ENCODE measurements at regions not wholly inside any gene's neighbourhood (a gene's known extent, or its start where the extent isn't known, plus 50 kb on each side); places are given as distances from the start of the nearest gene placed in this dataset.

DNA sequence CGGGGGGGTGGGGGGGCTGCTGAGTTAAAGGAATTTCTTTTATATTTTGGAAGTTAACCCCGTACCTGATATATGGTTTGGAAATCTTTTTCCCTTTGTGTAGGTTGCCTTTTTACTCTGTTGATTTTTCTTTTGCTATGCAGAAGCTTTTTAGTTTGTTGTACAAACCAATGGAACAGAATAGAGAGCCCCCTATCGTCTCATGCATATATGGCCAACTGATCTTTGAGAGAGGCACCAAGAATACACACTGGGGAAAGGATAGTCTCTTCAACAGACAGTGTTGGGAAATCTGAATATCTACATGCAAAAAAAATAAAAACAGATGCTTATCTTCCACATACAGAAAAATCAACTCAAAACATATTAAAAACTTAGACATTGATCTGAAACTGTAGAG, 647.8 kb upstream of the KLHL29 start:
- no peaks in the 10 kb centered on the region for H3K36me3 Mint-ChIP-seq
- POLR2A ChIA-PET: no interaction called here
- H3K4me3 Mint-ChIP-seq: no peak overlapping the region
- H3K4me1 Mint-ChIP-seq: no peaks in the 10 kb centered on the region
- peaks cover 1 to 14% (median 9%) of the 10 kb centered on the region in 9 donors for H3K9me3 Mint-ChIP-seq
- ATAC-seq: no peak
- H3K27me3 Mint-ChIP-seq: peaks cover 0 to 7% (median 0%) of the 10 kb centered on the region in 5 donors
- H3K27ac Mint-ChIP-seq: no peak overlapping the region
- DNase-seq: no peak

DNA sequence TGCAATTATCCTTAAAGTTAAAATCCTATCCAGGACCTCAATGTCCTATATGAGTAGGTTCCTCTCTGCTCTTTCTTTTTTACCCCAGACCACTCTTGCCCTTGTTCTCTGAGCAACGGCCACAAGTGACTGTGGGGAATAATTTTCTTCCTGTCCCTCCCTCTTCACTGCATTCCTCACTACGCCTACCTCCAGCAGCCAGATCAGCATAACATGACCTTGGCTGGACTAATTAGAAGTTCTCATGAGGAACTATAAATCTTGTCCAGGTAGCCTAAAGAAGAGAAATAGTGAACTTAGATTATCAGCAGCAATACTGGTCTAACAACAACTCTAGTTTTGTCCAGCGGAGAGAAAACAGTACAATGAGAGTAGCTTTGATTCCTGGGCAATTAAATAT, 643.8 kb upstream of the KLHL29 start:
- Mint-ChIP-seq H3K4me1 (no peaks in the 10 kb centered on the region), H3K27me3 (peaks cover 0 to 13% (median 0%) of the 10 kb centered on the region in 5 donors), H3K36me3 (no peaks in the 10 kb centered on the region), H3K9me3 (peaks cover 0 to 25% (median 2%) of the 10 kb centered on the region in 9 donors), H3K4me3 (no peak overlapping the region), H3K27ac (no peak overlapping the region)
- no peak for DNase-seq
- POLR2A ChIA-PET: no interaction called here
- ATAC-seq: no peak

DNA sequence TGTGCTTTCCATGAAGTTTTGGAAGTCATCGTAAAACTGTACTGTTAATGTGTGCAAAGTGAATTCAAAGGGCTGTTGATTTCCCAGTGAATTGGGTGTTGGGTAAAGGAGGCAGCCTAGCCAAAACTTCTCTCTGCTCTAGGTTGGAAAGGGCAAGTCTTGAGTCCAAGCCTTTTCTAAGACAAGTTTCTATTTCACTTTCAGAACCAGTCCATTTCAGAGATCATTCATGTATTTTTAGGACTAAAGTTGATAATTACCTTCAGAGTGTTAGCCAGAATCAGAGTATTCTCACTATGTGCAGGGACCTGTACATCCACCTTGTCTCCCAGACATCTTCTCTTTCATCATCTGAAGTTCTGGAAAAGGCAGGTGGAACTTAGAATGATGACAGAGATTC, 636.1 kb upstream of the KLHL29 start:
- Mint-ChIP-seq H3K27me3 (peaks cover 0 to 1% (median 0%) of the 10 kb centered on the region in 5 donors), H3K36me3 (no peaks in the 10 kb centered on the region), H3K9me3 (peaks cover 0 to 16% (median 7%) of the 10 kb centered on the region in 9 donors), H3K4me1 (no peaks in the 10 kb centered on the region), H3K4me3 (no peak overlapping the region), H3K27ac (no peak overlapping the region)
- no peak for DNase-seq
- POLR2A ChIA-PET: no interaction called here
- no peak for ATAC-seq

DNA sequence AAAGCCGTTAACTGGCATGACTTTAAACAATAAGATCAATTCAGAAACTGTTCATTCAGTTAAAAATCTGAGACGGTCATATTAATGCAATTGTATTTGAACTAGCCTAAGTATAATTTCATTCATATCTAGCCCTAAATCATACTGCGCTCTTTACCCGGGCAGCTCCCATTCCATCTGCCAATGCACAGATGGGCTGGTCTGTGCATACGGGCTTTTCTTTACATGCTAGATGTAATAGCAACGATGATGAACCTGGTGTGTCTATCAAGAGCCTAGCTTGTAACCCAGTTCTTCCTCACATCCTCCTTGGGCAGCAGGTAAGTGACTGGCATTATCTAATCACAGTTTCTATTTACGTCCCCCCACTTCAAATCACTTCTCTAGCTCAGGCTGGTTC, 631.5 kb upstream of the KLHL29 start:
- Mint-ChIP-seq H3K27ac (no peak overlapping the region), H3K9me3 (peaks cover 3 to 16% (median 4%) of the 10 kb centered on the region in 9 donors), H3K4me1 (no peaks in the 10 kb centered on the region), H3K36me3 (no peaks in the 10 kb centered on the region), H3K4me3 (no peak overlapping the region), H3K27me3 (peaks cover 0 to 10% (median 0%) of the 10 kb centered on the region in 5 donors)
- ATAC-seq: no peak
- no peak for DNase-seq
- POLR2A ChIA-PET: no interaction called here

DNA sequence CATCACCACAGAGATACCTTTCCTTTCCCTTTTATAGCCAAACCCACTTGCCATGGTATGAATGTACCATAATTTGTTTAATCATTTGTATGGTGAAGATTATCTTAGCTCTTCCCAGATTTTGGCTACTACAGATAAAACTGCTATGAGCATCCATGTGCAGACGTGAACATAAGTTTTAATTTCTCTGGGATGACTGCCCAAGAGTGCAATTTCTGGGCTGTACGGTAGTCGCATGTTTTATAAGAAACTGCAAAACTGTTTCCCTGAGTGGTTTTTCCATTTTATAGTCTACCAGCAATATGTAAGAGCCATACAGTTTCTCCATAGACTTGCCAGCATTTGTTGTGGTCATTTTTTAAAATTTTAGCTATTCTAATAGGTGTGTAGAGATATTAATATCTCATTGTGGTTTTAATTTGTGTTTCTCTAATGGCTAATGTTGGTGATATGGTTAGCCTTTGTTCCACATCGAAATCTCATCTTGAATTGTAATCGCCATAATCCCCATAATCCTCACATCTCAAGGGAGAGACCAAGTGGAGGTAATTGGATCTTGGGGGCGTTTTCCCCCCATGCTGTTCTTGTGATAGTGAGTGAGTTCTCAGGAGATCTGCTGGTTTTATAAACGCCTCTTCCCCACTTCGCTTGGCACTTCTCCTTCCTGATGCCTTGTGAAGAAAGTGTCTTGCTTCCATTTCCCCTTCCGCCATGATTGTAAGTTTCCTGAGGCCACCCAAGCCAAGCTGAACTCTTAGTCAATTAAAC, 628.5 kb upstream of the KLHL29 start:
- H3K27ac Mint-ChIP-seq: no peak overlapping the region
- no peak for DNase-seq
- POLR2A ChIA-PET: no interaction called here

DNA sequence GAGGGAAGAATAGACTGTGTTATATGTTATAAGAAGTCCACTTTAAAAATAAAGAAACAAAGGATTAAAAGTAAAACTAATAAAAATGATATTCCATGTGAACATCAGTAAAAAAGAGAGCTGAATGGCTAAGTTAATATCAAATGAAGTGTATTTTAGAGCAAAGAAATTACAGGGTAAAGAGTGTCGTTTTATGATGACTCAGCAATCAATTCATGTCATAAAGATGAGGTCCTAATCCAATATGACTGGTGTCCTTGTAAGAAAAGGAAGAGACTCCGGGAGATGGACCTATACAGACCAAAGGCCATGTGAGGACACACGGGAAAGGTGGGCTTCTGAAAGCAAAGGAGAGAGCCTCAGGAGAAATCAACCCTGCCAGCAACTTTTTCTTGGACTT, 615.5 kb upstream of the KLHL29 start:
- no peak for ATAC-seq

More for the DNA sequence above, 628.5 kb upstream of the KLHL29 start:
- Mint-ChIP-seq H3K27me3 (peaks cover 0 to 10% (median 0%) of the 10 kb centered on the region in 5 donors), H3K9me3 (peaks cover 0 to 19% (median 3%) of the 10 kb centered on the region in 9 donors), H3K4me1 (no peaks in the 10 kb centered on the region), H3K4me3 (no peak overlapping the region), H3K36me3 (no peaks in the 10 kb centered on the region)
- no peak for ATAC-seq

DNA sequence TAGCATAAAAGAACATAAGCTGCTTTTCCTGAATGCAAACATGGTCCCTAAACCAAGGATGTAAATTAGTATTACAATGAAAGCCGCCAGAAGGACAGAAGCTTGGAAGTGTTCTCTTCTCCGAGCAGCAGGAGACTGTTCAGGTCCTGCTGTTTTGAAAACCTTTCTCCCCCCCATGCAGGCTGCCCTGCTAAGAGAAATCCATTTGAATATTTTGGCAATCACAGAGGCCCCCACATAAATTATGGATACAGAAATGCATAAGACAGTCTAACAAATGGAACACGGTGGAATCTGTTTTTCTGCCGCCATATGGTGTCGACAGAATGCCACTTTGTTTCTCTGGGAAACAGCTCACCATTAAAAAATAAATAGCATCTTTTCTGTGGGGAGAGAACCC, 600.4 kb upstream of the KLHL29 start:
- Mint-ChIP-seq H3K9me3 (peaks cover 0 to 13% (median under 1%) of the 10 kb centered on the region in 9 donors), H3K27me3 (peaks cover 0 to 2% (median 0%) of the 10 kb centered on the region in 5 donors), H3K4me1 (no peaks in the 10 kb centered on the region), H3K36me3 (no peaks in the 10 kb centered on the region), H3K27ac (no peak overlapping the region), H3K4me3 (no peak overlapping the region)
- POLR2A ChIA-PET: no interaction called here
- ATAC-seq (no peak), DNase-seq (no peak)

More for the DNA sequence above, 615.5 kb upstream of the KLHL29 start:
- H3K27ac Mint-ChIP-seq: no peak overlapping the region
- peaks cover 0 to 13% (median 2%) of the 10 kb centered on the region in 9 donors for H3K9me3 Mint-ChIP-seq
- H3K36me3 Mint-ChIP-seq: no peaks in the 10 kb centered on the region
- DNase-seq: no peak
- POLR2A ChIA-PET: no interaction called here
- H3K4me1 Mint-ChIP-seq: no peaks in the 10 kb centered on the region
- no peak overlapping the region for H3K4me3 Mint-ChIP-seq
- H3K27me3 Mint-ChIP-seq: peaks cover 0 to 7% (median 0%) of the 10 kb centered on the region in 5 donors

DNA sequence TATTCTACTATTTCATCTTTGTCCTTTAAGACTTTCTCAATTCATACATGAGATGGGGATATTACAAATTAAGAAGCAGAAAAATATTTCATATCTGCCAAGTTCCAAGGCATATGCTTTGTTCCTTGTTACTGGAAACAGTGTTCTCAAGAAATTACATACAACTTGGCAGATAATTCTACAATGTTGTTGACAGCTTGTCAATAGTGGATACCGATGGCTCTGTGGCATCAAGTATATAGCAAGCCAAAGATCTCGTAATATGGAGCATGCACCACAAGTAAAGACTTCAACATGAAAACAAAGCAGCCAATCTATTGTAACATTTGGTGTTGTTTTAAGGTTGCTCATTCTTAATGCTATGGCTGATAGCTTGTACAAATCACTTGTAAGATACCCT, 598.2 kb upstream of the KLHL29 start:
- Mint-ChIP-seq H3K27ac (no peak overlapping the region), H3K4me1 (no peaks in the 10 kb centered on the region), H3K36me3 (no peaks in the 10 kb centered on the region), H3K4me3 (no peak overlapping the region), H3K27me3 (peaks cover 0 to 2% (median 0%) of the 10 kb centered on the region in 5 donors), H3K9me3 (peaks cover 0 to 18% (median 2%) of the 10 kb centered on the region in 9 donors)
- POLR2A ChIA-PET: no interaction called here
- no peak for ATAC-seq
- DNase-seq: no peak

DNA sequence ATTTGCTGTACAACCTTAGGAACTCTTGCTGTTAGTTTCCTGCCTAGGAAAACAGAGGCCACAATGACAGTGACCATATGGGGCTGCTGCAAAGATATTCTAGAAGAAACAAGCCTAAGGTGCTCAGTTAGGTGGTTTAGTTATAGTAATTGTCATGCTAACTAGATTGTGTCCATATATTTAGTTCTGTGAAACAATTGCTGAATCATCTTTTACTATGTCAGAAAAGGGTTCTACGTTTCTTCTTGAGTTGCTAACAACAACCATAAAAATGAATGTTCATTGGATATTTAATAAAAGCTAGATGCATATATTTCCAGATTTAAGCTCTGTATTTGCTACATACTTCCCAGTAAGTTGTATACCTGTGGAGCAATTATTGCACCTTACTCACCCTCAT, 597.2 kb upstream of the KLHL29 start:
- no peak overlapping the region for H3K27ac Mint-ChIP-seq
- peaks cover 0 to 2% (median 0%) of the 10 kb centered on the region in 5 donors for H3K27me3 Mint-ChIP-seq
- no peak for DNase-seq
- H3K36me3 Mint-ChIP-seq: no peaks in the 10 kb centered on the region
- H3K4me3 Mint-ChIP-seq: no peak overlapping the region
- no peak for ATAC-seq
- no peaks in the 10 kb centered on the region for H3K4me1 Mint-ChIP-seq
- peaks cover 0 to 18% (median 2%) of the 10 kb centered on the region in 9 donors for H3K9me3 Mint-ChIP-seq
- POLR2A ChIA-PET: no interaction called here

DNA sequence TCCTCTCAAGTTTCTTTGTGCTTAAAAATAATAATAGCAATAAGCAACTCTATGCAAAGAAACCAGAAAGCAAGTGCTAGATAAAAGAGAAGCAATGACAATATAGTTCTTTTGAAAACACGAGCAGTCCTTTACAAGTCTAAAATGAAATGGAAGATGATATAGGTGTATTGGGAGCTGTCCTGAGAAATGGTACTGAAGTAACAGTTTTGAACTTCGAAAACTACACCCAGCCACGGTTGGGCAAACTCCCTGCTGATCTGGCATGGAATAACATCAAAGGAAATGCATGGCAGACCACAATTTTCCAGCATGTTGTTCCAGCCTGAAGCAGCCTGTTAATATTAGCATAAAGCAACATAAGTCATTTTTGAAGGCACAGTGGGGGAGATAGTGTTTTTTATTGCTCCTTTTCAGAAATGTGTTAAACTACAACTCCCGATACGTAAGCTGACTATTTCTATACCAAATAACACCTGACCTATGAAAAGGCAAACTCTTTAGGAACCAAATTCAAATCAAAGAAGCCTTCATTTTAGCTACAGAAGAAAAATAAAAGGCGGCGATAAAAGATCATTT, 596.1 kb upstream of the KLHL29 start:
- Mint-ChIP-seq H3K4me3 (no peak overlapping the region), H3K9me3 (peaks cover 0 to 18% (median 2%) of the 10 kb centered on the region in 9 donors), H3K36me3 (no peaks in the 10 kb centered on the region), H3K4me1 (no peaks in the 10 kb centered on the region), H3K27me3 (peaks cover 0 to 2% (median 0%) of the 10 kb centered on the region in 5 donors), H3K27ac (no peak overlapping the region)
- DNase-seq (no peak), ATAC-seq (no peak)
- POLR2A ChIA-PET: no interaction called here

DNA sequence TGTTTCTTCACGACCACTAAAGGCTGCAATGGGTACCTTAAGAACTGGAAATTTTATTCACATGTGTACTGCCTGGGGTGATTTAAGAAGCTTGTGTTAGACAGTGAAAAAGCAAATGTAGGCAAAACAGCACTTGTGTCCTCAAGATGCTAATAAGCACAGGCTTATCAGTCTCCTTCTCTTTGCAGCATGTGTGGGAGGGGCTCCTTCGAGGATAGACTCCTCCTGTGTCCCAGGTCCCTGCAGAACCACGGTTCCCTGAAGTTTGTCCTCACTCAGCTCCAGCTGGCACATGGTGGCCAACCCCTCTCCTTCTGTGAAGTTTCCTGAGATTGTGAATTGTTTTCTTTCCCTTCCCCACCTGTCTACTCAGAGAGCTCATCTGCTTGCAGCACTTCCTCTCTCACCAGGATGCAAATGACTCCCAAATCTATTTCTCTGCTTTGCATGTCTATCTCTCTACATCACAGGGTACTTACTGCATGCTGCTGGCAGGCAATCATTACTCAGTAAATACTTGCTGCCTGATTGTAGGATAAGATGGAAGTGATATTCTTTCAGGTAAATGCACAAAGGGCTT, 589.6 kb upstream of the KLHL29 start:
- POLR2A ChIA-PET: no interaction called here
- H3K27ac Mint-ChIP-seq: no peak overlapping the region
- H3K27me3 Mint-ChIP-seq: peaks cover 0 to 3% (median 0%) of the 10 kb centered on the region in 5 donors
- DNase-seq: no peak
- H3K4me1 Mint-ChIP-seq: no peaks in the 10 kb centered on the region
- H3K9me3 Mint-ChIP-seq: peaks cover 0 to 10% (median 0%) of the 10 kb centered on the region in 9 donors
- no peaks in the 10 kb centered on the region for H3K36me3 Mint-ChIP-seq
- no peak for ATAC-seq
- H3K4me3 Mint-ChIP-seq: no peak overlapping the region

DNA sequence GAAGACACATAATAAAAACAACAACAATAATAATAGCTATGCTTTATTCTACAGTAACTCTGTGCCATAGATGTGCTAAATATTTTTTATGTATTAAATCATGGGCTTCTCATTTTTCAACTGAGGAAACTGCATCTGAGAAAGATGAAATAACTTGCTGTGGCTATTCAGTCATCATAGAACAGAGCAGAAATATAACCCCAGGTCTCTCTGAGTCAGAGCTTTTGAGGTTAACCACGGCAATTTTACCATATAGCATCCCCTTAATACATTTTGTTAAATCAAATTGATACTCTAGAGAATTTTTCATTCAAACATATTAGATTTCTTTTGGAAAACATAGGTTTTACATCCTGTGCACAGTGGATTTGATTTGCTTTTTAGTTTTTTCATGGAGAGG, 586.6 kb upstream of the KLHL29 start:
- no peaks in the 10 kb centered on the region for H3K4me1 Mint-ChIP-seq
- no peak overlapping the region for H3K4me3 Mint-ChIP-seq
- ATAC-seq: no peak
- POLR2A ChIA-PET: no interaction called here
- H3K36me3 Mint-ChIP-seq: no peaks in the 10 kb centered on the region
- peaks cover 0 to 10% (median 5%) of the 10 kb centered on the region in 9 donors for H3K9me3 Mint-ChIP-seq
- no peak for DNase-seq
- H3K27me3 Mint-ChIP-seq: peaks cover 0 to 5% (median 0%) of the 10 kb centered on the region in 5 donors
- H3K27ac Mint-ChIP-seq: no peak overlapping the region

DNA sequence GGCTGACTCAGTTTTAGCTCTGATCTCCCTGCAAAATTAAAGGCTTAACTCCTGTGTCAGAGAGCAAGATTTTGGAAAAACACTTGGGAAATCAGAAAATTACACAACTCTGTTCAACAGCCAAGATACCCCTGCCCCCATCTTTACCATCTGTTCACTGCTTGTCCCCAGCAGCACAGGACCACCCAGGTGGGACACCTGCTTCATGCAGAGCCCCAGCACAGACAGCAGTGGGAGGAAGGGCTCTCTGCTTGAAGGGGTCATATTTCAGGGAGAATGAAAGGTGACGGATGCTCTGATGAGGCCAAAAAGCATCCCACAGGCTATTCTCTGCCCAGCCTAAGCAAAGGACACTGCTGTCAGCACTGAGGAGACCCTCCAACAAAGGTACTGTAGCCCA, 584.6 kb upstream of the KLHL29 start:
- H3K9me3 Mint-ChIP-seq: peaks cover 0 to 29% (median 6%) of the 10 kb centered on the region in 9 donors
- DNase-seq (no peak), ATAC-seq (no peak)
- no peaks in the 10 kb centered on the region for H3K4me1 Mint-ChIP-seq
- POLR2A ChIA-PET: no interaction called here
- H3K27ac Mint-ChIP-seq: no peak overlapping the region
- peaks cover 0 to 5% (median 0%) of the 10 kb centered on the region in 5 donors for H3K27me3 Mint-ChIP-seq
- no peaks in the 10 kb centered on the region for H3K36me3 Mint-ChIP-seq
- H3K4me3 Mint-ChIP-seq: no peak overlapping the region
